SK-N-SH treated with all-trans-retinoic acid at 6 μM for 48 hours (cell line): ENCODE measurements at regions not wholly inside any gene's neighbourhood (a gene's known extent, or its start where the extent isn't known, plus 50 kb on each side); places are given as distances from the start of the nearest gene placed in this dataset.

Experiments used
- ATAC-seq: fragments of 200-7000 bp; cut with Tn5 transposase; 3 replicates; pipeline ENCODE4 v1.9.1; 2020; ENCODE audit warnings: mild to moderate bottlenecking, moderate library complexity
- ARNTL ChIP-seq: fragments of 450-650 bp; formaldehyde crosslinking; IDR thresholded peaks from 2 replicates; pipeline ENCODE4 v1.5.0; 2020; ENCODE audit warnings: low read depth, mild to moderate bottlenecking, moderate library complexity, borderline replicate concordance
- BACH2 ChIP-seq: fragments of 250-450 bp; sonication (Bioruptor Pico); IDR thresholded peaks from 2 replicates; pipeline ENCODE4 v1.9.0; 2021; ENCODE audit warnings: mild to moderate bottlenecking, borderline replicate concordance
- CSDC2 ChIP-seq: fragments of 250-450 bp; sonication (Bioruptor Pico); IDR thresholded peaks from 2 replicates; pipeline ENCODE4 v1.5.0; 2020; ENCODE audit warnings: mild to moderate bottlenecking, moderate library complexity
- ESRRG ChIP-seq: fragments of 250-450 bp; sonication (Bioruptor Pico); IDR thresholded peaks from 2 replicates; pipeline ENCODE4 v1.6.1; 2021; ENCODE audit warnings: mild to moderate bottlenecking
- GLIS3 ChIP-seq: fragments of 250-450 bp; sonication (Bioruptor Pico); IDR thresholded peaks from 2 replicates; pipeline ENCODE4 v1.5.0; 2020; ENCODE audit warnings: mild to moderate bottlenecking, moderate library complexity
- ISL1 ChIP-seq: fragments of 250-450 bp; sonication (Bioruptor Pico); IDR thresholded peaks from 2 replicates; pipeline ENCODE4 v2.1.2; 2022; ENCODE audit warnings: mild to moderate bottlenecking, moderate library complexity
- OSR1 ChIP-seq: fragments of 250-450 bp; sonication (Bioruptor Pico); IDR thresholded peaks from 2 replicates; pipeline ENCODE4 v1.8.0; 2022; ENCODE audit warnings: moderate library complexity, mild to moderate bottlenecking, inconsistent platforms
- PATZ1 ChIP-seq: fragments of 250-450 bp; sonication (Bioruptor Pico); IDR thresholded peaks from 2 replicates; pipeline ENCODE4 v1.8.0; 2020; ENCODE audit warnings: mild to moderate bottlenecking, moderate library complexity, borderline replicate concordance
- RARB ChIP-seq: fragments of 250-450 bp; sonication (Bioruptor Pico); IDR thresholded peaks from 2 replicates; pipeline ENCODE4 v1.8.0; 2021; ENCODE audit warnings: mild to moderate bottlenecking, moderate library complexity
- SNAI2 ChIP-seq: fragments of 250-450 bp; sonication (Bioruptor Pico); IDR thresholded peaks from 2 replicates; pipeline ENCODE4 v1.5.0; 2020; ENCODE audit warnings: mild to moderate bottlenecking, moderate library complexity
- TCF4 ChIP-seq: fragments of 250-450 bp; sonication (Bioruptor Pico); IDR thresholded peaks from 2 replicates; pipeline ENCODE4 v1.8.0; 2021; ENCODE audit warnings: mild to moderate bottlenecking, moderate library complexity, borderline replicate concordance
- TOX ChIP-seq: fragments of 250-450 bp; sonication (Bioruptor Pico); IDR thresholded peaks from 2 replicates; pipeline ENCODE4 v1.8.0; 2021; ENCODE audit warnings: mild to moderate bottlenecking, moderate library complexity, borderline replicate concordance
- TSHZ2 ChIP-seq: fragments of 250-450 bp; sonication (Bioruptor Pico); IDR thresholded peaks from 2 replicates; pipeline ENCODE4 v1.5.0; 2020; ENCODE audit warnings: mild to moderate bottlenecking, moderate library complexity
- ZC3H10 ChIP-seq: fragments of 250-450 bp; sonication (Bioruptor Pico); IDR thresholded peaks from 2 replicates; pipeline ENCODE4 v1.5.1; 2021; ENCODE audit warnings: mild to moderate bottlenecking, moderate library complexity
- ZFP3 ChIP-seq: fragments of 250-450 bp; sonication (Bioruptor Pico); IDR thresholded peaks from 2 replicates; pipeline ENCODE4 v1.5.0; 2020; ENCODE audit warnings: mild to moderate bottlenecking, moderate library complexity
- ZNF70 ChIP-seq: fragments of 450-650 bp; formaldehyde crosslinking; IDR thresholded peaks from 2 replicates; pipeline ENCODE4 v1.5.0; 2020; ENCODE audit warnings: mild to moderate bottlenecking, moderate library complexity
- ZNF8 ChIP-seq: fragments of 450-650 bp; formaldehyde crosslinking; IDR thresholded peaks from 2 replicates; pipeline ENCODE4 v1.5.0; 2020; ENCODE audit warnings: mild to moderate bottlenecking, moderate library complexity
- TF ChIP-seq, protein P1 (sequence below): fragments of 250-450 bp; sonication (Bioruptor Pico); IDR thresholded peaks from 2 replicates; pipeline ENCODE4 v1.5.1; 2021; ENCODE audit warnings: mild to moderate bottlenecking, moderate library complexity
- TF ChIP-seq, protein P2 (sequence below): fragments of 250-450 bp; sonication (Bioruptor Pico); IDR thresholded peaks from 2 replicates; pipeline ENCODE4 v1.8.0; 2021; ENCODE audit warnings: low read depth, mild to moderate bottlenecking, moderate library complexity, borderline replicate concordance
- TF ChIP-seq, protein P3 (sequence below): fragments of 250-450 bp; sonication (Bioruptor Pico); IDR thresholded peaks from 2 replicates; pipeline ENCODE4 v1.5.1; 2020; ENCODE audit warnings: low read depth, mild to moderate bottlenecking, moderate library complexity

GRCh38 chr2:81225756-81226155 lies 921.2 kb upstream of the LRRTM1 start (continued):
- TF ChIP-seq, protein P1, sequence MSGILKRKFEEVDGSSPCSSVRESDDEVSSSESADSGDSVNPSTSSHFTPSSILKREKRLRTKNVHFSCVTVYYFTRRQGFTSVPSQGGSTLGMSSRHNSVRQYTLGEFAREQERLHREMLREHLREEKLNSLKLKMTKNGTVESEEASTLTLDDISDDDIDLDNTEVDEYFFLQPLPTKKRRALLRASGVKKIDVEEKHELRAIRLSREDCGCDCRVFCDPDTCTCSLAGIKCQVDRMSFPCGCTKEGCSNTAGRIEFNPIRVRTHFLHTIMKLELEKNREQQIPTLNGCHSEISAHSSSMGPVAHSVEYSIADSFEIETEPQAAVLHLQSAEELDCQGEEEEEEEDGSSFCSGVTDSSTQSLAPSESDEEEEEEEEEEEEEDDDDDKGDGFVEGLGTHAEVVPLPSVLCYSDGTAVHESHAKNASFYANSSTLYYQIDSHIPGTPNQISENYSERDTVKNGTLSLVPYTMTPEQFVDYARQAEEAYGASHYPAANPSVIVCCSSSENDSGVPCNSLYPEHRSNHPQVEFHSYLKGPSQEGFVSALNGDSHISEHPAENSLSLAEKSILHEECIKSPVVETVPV (CRISPR knock-in tag) = no peak
- TF ChIP-seq ESRRG = no peak

GRCh38 chr2:81213598-81213997 lies 909.0 kb upstream of the LRRTM1 start:
- TF ChIP-seq ZC3H10 (CRISPR knock-in tag) (no peak), ZNF70 (CRISPR knock-in tag) (no peak), TSHZ2 (no peak), TCF4 (CRISPR knock-in tag) (no peak), ESRRG (no peak), OSR1 (CRISPR knock-in tag) (no peak), BACH2 (no peak)

GRCh38 chr2:81206216-81206615 lies 901.7 kb upstream of the LRRTM1 start:
- TF ChIP-seq SNAI2 (CRISPR knock-in tag) (no peak), ZFP3 (CRISPR knock-in tag) (no peak), ZNF70 (CRISPR knock-in tag) (no peak), ISL1 (CRISPR knock-in tag) (no peak), TOX (no peak), CSDC2 (no peak), PATZ1 (CRISPR knock-in tag) (no peak), ZNF8 (CRISPR knock-in tag) (no peak), GLIS3 (CRISPR knock-in tag) (no peak), OSR1 (CRISPR knock-in tag) (no peak), ESRRG (no peak), RARB (CRISPR knock-in tag) (no peak), TSHZ2 (no peak), BACH2 (no peak), ARNTL (no peak)
- TF ChIP-seq, protein P1 (CRISPR knock-in tag) = no peak
- TF ChIP-seq, protein P2, sequence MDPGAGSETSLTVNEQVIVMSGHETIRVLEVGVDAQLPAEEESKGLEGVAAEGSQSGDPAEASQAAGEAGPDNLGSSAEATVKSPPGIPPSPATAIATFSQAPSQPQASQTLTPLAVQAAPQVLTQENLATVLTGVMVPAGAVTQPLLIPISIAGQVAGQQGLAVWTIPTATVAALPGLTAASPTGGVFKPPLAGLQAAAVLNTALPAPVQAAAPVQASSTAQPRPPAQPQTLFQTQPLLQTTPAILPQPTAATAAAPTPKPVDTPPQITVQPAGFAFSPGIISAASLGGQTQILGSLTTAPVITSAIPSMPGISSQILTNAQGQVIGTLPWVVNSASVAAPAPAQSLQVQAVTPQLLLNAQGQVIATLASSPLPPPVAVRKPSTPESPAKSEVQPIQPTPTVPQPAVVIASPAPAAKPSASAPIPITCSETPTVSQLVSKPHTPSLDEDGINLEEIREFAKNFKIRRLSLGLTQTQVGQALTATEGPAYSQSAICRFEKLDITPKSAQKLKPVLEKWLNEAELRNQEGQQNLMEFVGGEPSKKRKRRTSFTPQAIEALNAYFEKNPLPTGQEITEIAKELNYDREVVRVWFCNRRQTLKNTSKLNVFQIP (CRISPR knock-in tag) = no peak
- TF ChIP-seq, protein P3, sequence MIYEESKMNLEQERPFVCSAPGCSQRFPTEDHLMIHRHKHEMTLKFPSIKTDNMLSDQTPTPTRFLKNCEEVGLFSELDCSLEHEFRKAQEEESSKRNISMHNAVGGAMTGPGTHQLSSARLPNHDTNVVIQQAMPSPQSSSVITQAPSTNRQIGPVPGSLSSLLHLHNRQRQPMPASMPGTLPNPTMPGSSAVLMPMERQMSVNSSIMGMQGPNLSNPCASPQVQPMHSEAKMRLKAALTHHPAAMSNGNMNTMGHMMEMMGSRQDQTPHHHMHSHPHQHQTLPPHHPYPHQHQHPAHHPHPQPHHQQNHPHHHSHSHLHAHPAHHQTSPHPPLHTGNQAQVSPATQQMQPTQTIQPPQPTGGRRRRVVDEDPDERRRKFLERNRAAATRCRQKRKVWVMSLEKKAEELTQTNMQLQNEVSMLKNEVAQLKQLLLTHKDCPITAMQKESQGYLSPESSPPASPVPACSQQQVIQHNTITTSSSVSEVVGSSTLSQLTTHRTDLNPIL (CRISPR knock-in tag) = no peak
- no peak for ATAC-seq

More at GRCh38 chr2:81213598-81213997, 909.0 kb upstream of the LRRTM1 start:
- no peak for ATAC-seq
